ENCODE measurements at regions not wholly inside any gene's neighbourhood (a gene's known extent, or its start where the extent isn't known, plus 50 kb on each side); places are given as distances from the start of the nearest gene placed in this dataset.

GRCh38 chr3:127371334-127371733 lies 83.5 kb upstream of the PRR20G start:
- DNase-seq, result no peak

- no peak for DNase-seq
Observed at GRCh38 chr3:127370906-127371305, 83.1 kb upstream of the PRR20G start.

GRCh38 chr3:127369356-127369935 lies 81.6 kb upstream of the PRR20G start:
- DNase-seq, result no peak

GRCh38 chr3:127368186-127369032 lies 80.6 kb upstream of the PRR20G start:
- DNase-seq, result no peak

- no peak for DNase-seq
Observed at GRCh38 chr3:127367593-127367992, 79.7 kb upstream of the PRR20G start.

- DNase-seq, result no peak
Observed at GRCh38 chr3:127366383-127366782, 78.5 kb upstream of the PRR20G start.

GRCh38 chr3:127365163-127365798 lies 77.4 kb upstream of the PRR20G start:
- DNase-seq, result no peak

GRCh38 chr3:127363891-127364290 lies 76.0 kb upstream of the PRR20G start:
- DNase-seq, result no peak

GRCh38 chr3:127363171-127363570 lies 75.3 kb upstream of the PRR20G start:
- no peak for DNase-seq

GRCh38 chr3:127360647-127361046 lies 72.8 kb upstream of the PRR20G start:
- DNase-seq, result no peak

- no peak for DNase-seq
Observed at GRCh38 chr3:127358641-127359040, 70.8 kb upstream of the PRR20G start.

GRCh38 chr3:127356381-127356780 lies 68.5 kb upstream of the PRR20G start:
- no peak for DNase-seq

GRCh38 chr3:127354761-127355160 lies 66.9 kb upstream of the PRR20G start:
- DNase-seq, result no peak

GRCh38 chr3:127352612-127353011 lies 64.8 kb upstream of the PRR20G start:
- DNase-seq, result no peak

GRCh38 chr3:127351775-127352350 lies 64.0 kb upstream of the PRR20G start:
- no peak for DNase-seq

GRCh38 chr3:127351321-127351720 lies 63.5 kb upstream of the PRR20G start:
- DNase-seq, result no peak

GRCh38 chr3:127350172-127351050 lies 62.6 kb upstream of the PRR20G start:
- DNase-seq, result no peak

- no peak for DNase-seq
Observed at GRCh38 chr3:127349501-127350171, 61.8 kb upstream of the PRR20G start.

- DNase-seq, result no peak
Observed at GRCh38 chr3:127342735-127343134, 54.9 kb upstream of the PRR20G start.

- DNase-seq, result no peak
Observed at GRCh38 chr3:127339928-127340861, 52.3 kb upstream of the PRR20G start.

GRCh38 chr3:127339016-127339415 lies 51.2 kb upstream of the PRR20G start:
- no peak for DNase-seq

Measured in NCI-H1048 (cell line).